Activated CD4-positive, CD25-positive, alpha-beta regulatory T cell treated with anti-CD3 and anti-CD28 coated beads, Interleukin-2, amount 50 U/mL, for 24 hours (primary cell): ENCODE measurements at regions not wholly inside any gene's neighbourhood (a gene's known extent, or its start where the extent isn't known, plus 50 kb on each side); places are given as distances from the start of the nearest gene placed in this dataset.

Experiments
- ATAC-seq, 2 donors: fragments of 150-1000 bp; cut with Tn5 transposase; one replicate each; pipeline ENCODE4 v1.10.0; 2021; ENCODE audit warnings: mild to moderate bottlenecking in 1 of 2, moderate library complexity in 1 of 2

- no peak for ATAC-seq
Measured at GRCh38 chr7:85883-86515, 106.4 kb upstream of the FAM20C start.

GRCh38 chr7:86629-87028, 105.7 kb upstream of the FAM20C start:
- no peak for ATAC-seq

GRCh38 chr7:87047-87446, 105.3 kb upstream of the FAM20C start:
- no peak for ATAC-seq

GRCh38 chr7:87671-88070, 104.7 kb upstream of the FAM20C start:
- no peak for ATAC-seq

- no peak for ATAC-seq
Measured at GRCh38 chr7:88095-88926, 104.1 kb upstream of the FAM20C start.

GRCh38 chr7:88927-89231, 103.5 kb upstream of the FAM20C start:
- no peak for ATAC-seq

- peak in 1 of 2 donors; percentile 27 for ATAC-seq
Measured at GRCh38 chr7:89232-90019, 102.9 kb upstream of the FAM20C start.

GRCh38 chr7:90111-91063, 102.0 kb upstream of the FAM20C start:
- ATAC-seq, result no peak

- ATAC-seq, result no peak
Measured at GRCh38 chr7:91396-92175, 100.8 kb upstream of the FAM20C start.

- ATAC-seq, result no peak
Measured at GRCh38 chr7:92231-92674, 100.1 kb upstream of the FAM20C start.

- ATAC-seq, result no peak
Measured at GRCh38 chr7:92888-93672, 99.3 kb upstream of the FAM20C start.

GRCh38 chr7:94251-94801, 98.0 kb upstream of the FAM20C start:
- ATAC-seq, result no peak

- no peak for ATAC-seq
Measured at GRCh38 chr7:95180-95862, 97.0 kb upstream of the FAM20C start.

GRCh38 chr7:95863-96260, 96.5 kb upstream of the FAM20C start:
- no peak for ATAC-seq

- ATAC-seq, result no peak
Measured at GRCh38 chr7:96861-97260, 95.5 kb upstream of the FAM20C start.

- ATAC-seq, result no peak
Measured at GRCh38 chr7:97310-97841, 95.0 kb upstream of the FAM20C start.

- ATAC-seq, result no peak
Measured at GRCh38 chr7:101146-102046, 91.0 kb upstream of the FAM20C start.

- no peak for ATAC-seq
Measured at GRCh38 chr7:102047-102711, 90.2 kb upstream of the FAM20C start.
